ENCODE measurements at regions not wholly inside any gene's neighbourhood (a gene's known extent, or its start where the extent isn't known, plus 50 kb on each side); places are given as distances from the start of the nearest gene placed in this dataset.

DNA sequence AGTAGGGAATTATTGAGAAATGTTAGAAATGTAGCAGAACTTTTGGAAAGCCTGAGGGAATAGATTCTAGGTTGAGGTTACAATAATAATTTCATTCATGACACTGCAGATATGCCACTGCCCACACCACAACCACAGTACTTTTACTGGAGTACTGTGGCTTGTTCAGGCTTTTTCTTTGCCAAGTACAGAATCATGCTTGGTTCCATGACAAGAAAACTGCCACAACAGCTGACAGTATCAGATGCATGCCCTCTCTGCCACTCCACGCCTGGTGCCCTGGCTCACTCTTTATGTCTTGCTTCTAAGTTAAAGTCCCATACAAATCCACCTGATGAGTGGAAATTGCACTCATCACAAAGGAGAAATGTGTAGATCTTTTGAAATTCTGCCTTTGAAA is 398.6 kb downstream of the ZIC1 start:
- TF ChIP-seq, protein P1, sequence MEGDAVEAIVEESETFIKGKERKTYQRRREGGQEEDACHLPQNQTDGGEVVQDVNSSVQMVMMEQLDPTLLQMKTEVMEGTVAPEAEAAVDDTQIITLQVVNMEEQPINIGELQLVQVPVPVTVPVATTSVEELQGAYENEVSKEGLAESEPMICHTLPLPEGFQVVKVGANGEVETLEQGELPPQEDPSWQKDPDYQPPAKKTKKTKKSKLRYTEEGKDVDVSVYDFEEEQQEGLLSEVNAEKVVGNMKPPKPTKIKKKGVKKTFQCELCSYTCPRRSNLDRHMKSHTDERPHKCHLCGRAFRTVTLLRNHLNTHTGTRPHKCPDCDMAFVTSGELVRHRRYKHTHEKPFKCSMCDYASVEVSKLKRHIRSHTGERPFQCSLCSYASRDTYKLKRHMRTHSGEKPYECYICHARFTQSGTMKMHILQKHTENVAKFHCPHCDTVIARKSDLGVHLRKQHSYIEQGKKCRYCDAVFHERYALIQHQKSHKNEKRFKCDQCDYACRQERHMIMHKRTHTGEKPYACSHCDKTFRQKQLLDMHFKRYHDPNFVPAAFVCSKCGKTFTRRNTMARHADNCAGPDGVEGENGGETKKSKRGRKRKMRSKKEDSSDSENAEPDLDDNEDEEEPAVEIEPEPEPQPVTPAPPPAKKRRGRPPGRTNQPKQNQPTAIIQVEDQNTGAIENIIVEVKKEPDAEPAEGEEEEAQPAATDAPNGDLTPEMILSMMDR (IDR thresholded peaks at IDR 0.05), result no peak
- no peak for TF ChIP-seq POLR2A (IDR thresholded peaks at IDR 0.05)
